HepG2 (cell line): ENCODE measurements at regions not wholly inside any gene's neighbourhood (a gene's known extent, or its start where the extent isn't known, plus 50 kb on each side); places are given as distances from the start of the nearest gene placed in this dataset.

Experiments
- ATAC-seq: fragments of 200-7000 bp; cut with Tn5 transposase; 3 replicates; pipeline ENCODE4 v1.9.1; 2020; ENCODE audit warnings: mild to moderate bottlenecking, moderate library complexity
- BruUV-seq: library from RNA; stranded (reverse); fragments of 400-500 nt; replicated peaks from 2 replicates; lab custom pipeline; 2021; lab: Mats Ljungman, UMichigan
- CTCF ChIA-PET: fragments of 300-600 bp; formaldehyde crosslinking; extraction: SDS; loops from one replicate; lab custom pipeline; 2021; ENCODE audit warnings: low total read pairs, inconsistent platforms, low intra/inter-chr PET ratio; lab: Yijun Ruan, JAX
- POLR2A ChIA-PET: fragments of 350-600 bp; sonication (Branson Sonifier 250); formaldehyde crosslinking; loops from one replicate; lab custom pipeline; 2020; ENCODE audit warnings: antibody characterized with exemption, inconsistent platforms; lab: Yijun Ruan, JAX
- DNase-seq: peaks from one replicate; pipeline ENCODE4 v3.0.0-alpha.2; 2015; ENCODE audit warnings: low spot score
- FAIRE-seq: peaks from 3 replicates; lab custom pipeline; 2011; peaks lifted over from hg19 to GRCh38; lab: Jason Lieb, UNC
- H2AFZ ChIP-seq: one replicate; pipeline ENCODE4 v1.6.1; 2011; ENCODE audit warnings: low read length, inconsistent platforms
- H3K27ac ChIP-seq: fragments of 300-600 bp; 3 replicates; pipeline ENCODE4 v1.8.0; 2011; ENCODE audit warnings: mixed run types, mild to moderate bottlenecking, mixed read lengths, low read length, inconsistent platforms; ENCODE audit not compliant: insufficient read depth; ENCODE audit errors: extremely low read length
- H3K27me3 ChIP-seq, 2 experiments: fragments of 200-600 bp in 1 of 2; 2 replicates in 1 of 2; 3 replicates in 1 of 2; pipeline versions ENCODE4 v1.6.0 to v1.8.0; 2011; ENCODE audit warnings: low read length in 2 of 2, mild to moderate bottlenecking in 2 of 2, moderate library complexity in 2 of 2, inconsistent platforms in 1 of 2; ENCODE audit not compliant: insufficient read depth in 2 of 2, control insufficient read depth in 1 of 2
- H3K36me3 ChIP-seq, 2 experiments: fragments of 200-600 bp in 1 of 2; replicated peaks in 1 of 2; 2 replicates in 1 of 2; 3 replicates in 1 of 2; pipeline versions ENCODE4 v1.5.1 to v1.8.0; 2011; ENCODE audit warnings: low read length in 2 of 2, inconsistent platforms in 1 of 2; ENCODE audit not compliant: insufficient read depth in 2 of 2, control insufficient read depth in 1 of 2
- H3K4me1 ChIP-seq: 2 replicates; pipeline ENCODE4 v1.5.1; 2012; ENCODE audit warnings: low read length, inconsistent platforms; ENCODE audit not compliant: insufficient read depth
- H3K4me2 ChIP-seq: 2 replicates; pipeline ENCODE4 v1.6.0; 2011; ENCODE audit warnings: low read depth, low read length, inconsistent platforms
- H3K4me3 ChIP-seq, 3 experiments: fragments of 200-600 bp in 1 of 3; sonication (generic), shearing (Covaris generic) in 1 of 3; replicated peaks in 1 of 3; 2 replicates each; pipeline ENCODE4 v1.5.1; 2011 to 2016; ENCODE audit warnings: low read length in 3 of 3, inconsistent platforms in 2 of 3, low read depth in 2 of 3, mild to moderate bottlenecking in 2 of 3, control low read depth in 1 of 3, mixed read lengths in 1 of 3; ENCODE audit not compliant: insufficient read depth in 1 of 3
- H3K79me2 ChIP-seq: one replicate; pipeline ENCODE4 v1.6.1; 2011; ENCODE audit warnings: low read length, inconsistent platforms; ENCODE audit not compliant: insufficient read depth
- H3K9ac ChIP-seq: 2 replicates; pipeline ENCODE4 v1.6.0; 2011; ENCODE audit warnings: mild to moderate bottlenecking, low read depth, low read length, inconsistent platforms; ENCODE audit not compliant: insufficient read depth
- H3K9me3 ChIP-seq: 2 replicates; pipeline ENCODE4 v1.5.1; 2012; ENCODE audit warnings: mild to moderate bottlenecking, low read length
- H4K20me1 ChIP-seq: 2 replicates; pipeline ENCODE4 v1.6.0; 2011; ENCODE audit warnings: inconsistent platforms, mild to moderate bottlenecking, low read length, moderate library complexity; ENCODE audit not compliant: insufficient read depth
- MAFG ChIP-seq: sonication (generic); formaldehyde crosslinking; IDR thresholded peaks from 2 replicates; pipeline ENCODE4 v1.5.1; 2020; ENCODE audit warnings: mild to moderate bottlenecking, missing genetic modification reagents
- SRY ChIP-seq: sonication (generic); formaldehyde crosslinking; IDR thresholded peaks from 2 replicates; pipeline ENCODE4 v1.8.0; 2022; ENCODE audit warnings: mild to moderate bottlenecking, missing genetic modification reagents
- WGBS: methylation state at CpG from one replicate; pipeline ENCODE4 v1.1.6; 2017; ENCODE audit warnings: low lambda C conversion rate; 5-methylcytosine and 5-hydroxymethylcytosine counted together
- in situ Hi-C: cut with HindIII; loops from 2 replicates; pipeline ENCODE4 v1.10.0; 2017; ENCODE audit warnings: low pct_unique_long_range_greater_than_20kb; ENCODE audit not compliant: extremely low pct_ligation_motif_present
- intact Hi-C: fragments of 100-400 bp; cut with micrococcal nuclease; formaldehyde crosslinking; loops from one replicate; pipeline ENCODE4 v1.10.0; 2022; ENCODE audit not compliant: unreplicated experiment
- TF ChIP-seq, protein P1 (sequence below): sonication (generic); formaldehyde crosslinking; IDR thresholded peaks from 2 replicates; pipeline ENCODE4 v1.4.0; 2020; ENCODE audit warnings: missing genetic modification reagents, borderline replicate concordance
- TF ChIP-seq, protein P2 (sequence below): sonication (generic); formaldehyde crosslinking; IDR thresholded peaks from 2 replicates; pipeline ENCODE4 v1.5.1; 2020; ENCODE audit warnings: missing genetic modification reagents, mild to moderate bottlenecking, borderline replicate concordance
- TF ChIP-seq, protein P3 (sequence below): sonication (generic); formaldehyde crosslinking; conservative IDR thresholded peaks from 2 replicates; pipeline ENCODE4 v1.4.0; 2020; ENCODE audit warnings: missing genetic modification reagents
- TF ChIP-seq, protein P4 (sequence below): sonication (generic); formaldehyde crosslinking; IDR thresholded peaks from 2 replicates; pipeline ENCODE4 v1.5.1; 2020; ENCODE audit warnings: missing genetic modification reagents, mild to moderate bottlenecking, borderline replicate concordance
- TF ChIP-seq, protein P5 (sequence below): sonication (generic); formaldehyde crosslinking; IDR thresholded peaks from 2 replicates; pipeline ENCODE4 v1.5.0; 2020; ENCODE audit warnings: mild to moderate bottlenecking, missing genetic modification reagents, borderline replicate concordance

DNA sequence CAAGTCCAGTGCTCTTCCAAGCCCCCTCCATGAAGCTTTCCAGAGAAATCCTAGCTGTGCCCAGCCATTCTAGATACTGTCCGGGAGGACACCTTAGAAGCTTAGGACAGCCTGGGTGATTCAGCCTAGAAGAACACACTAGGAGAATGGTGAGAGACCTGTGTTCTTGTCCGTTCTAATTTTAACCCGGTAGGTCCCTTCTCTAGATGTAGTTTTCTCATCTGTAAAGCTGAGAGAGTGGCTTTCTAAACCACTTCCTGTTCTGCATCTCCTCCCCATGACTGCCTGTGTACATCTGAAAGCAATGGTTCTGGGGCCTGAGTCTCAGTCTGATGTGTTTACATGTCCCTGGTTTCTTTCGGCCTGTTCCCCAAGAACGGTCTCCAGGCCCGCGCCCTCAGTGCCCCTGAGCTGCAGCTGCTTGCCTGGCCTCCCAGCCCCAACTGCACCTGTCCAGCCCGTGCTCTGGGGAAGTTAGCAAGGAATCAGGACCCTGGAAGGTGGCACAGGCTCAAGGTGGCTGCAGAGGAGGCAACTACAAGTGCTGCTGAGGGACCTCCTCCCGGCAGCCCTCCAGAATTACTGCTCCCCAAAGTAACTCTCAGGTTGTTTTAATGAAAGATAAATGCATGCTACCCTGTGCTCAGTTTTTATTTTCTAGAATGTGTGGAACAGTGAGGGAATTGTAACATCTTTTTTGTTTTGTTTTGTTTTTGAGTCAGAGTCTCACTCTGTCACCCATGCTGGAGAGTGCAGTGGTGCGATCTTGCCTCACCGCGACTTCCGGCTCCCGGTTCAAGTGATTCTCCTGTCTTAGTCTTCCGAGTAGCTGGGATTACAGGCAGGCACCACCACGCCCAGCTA, 105.9 kb downstream of the LBH start:
- ATAC-seq (no peak), FAIRE-seq (no peak), DNase-seq (no peak)
- no TSS peak for BruUV-seq
- no peak overlapping the region for H3K27ac ChIP-seq
- H3K9ac ChIP-seq, result no peak overlapping the region
- WGBS, result 59% methylated on average over 16 of the region's 16 CpGs
- no peak overlapping the region for H3K4me3 ChIP-seq
- no peaks in the 10 kb centered on the region for H3K9me3 ChIP-seq
- 0 out of 2 replicates have a peak, but pooled peaks cover 7% of the 10 kb centered on the region for H3K4me1 ChIP-seq
- H2AFZ ChIP-seq, result no peak overlapping the region
- no peaks in the 10 kb centered on the region for H3K79me2 ChIP-seq
- no peak overlapping the region for H3K4me2 ChIP-seq
- intact Hi-C loops (no loop called here), in situ Hi-C loops (no loop called here)
- no peaks in the 10 kb centered on the region for H3K36me3 ChIP-seq
- ChIA-PET CTCF (no interaction called here), POLR2A (no interaction called here)
- no peaks in the 10 kb centered on the region; a peak in 1 of 5 replicates for H3K27me3 ChIP-seq
- no peaks in the 10 kb centered on the region for H4K20me1 ChIP-seq
- TF ChIP-seq, protein P1, sequence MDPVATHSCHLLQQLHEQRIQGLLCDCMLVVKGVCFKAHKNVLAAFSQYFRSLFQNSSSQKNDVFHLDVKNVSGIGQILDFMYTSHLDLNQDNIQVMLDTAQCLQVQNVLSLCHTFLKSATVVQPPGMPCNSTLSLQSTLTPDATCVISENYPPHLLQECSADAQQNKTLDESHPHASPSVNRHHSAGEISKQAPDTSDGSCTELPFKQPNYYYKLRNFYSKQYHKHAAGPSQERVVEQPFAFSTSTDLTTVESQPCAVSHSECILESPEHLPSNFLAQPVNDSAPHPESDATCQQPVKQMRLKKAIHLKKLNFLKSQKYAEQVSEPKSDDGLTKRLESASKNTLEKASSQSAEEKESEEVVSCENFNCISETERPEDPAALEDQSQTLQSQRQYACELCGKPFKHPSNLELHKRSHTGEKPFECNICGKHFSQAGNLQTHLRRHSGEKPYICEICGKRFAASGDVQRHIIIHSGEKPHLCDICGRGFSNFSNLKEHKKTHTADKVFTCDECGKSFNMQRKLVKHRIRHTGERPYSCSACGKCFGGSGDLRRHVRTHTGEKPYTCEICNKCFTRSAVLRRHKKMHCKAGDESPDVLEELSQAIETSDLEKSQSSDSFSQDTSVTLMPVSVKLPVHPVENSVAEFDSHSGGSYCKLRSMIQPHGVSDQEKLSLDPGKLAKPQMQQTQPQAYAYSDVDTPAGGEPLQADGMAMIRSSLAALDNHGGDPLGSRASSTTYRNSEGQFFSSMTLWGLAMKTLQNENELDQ (CRISPR knock-in tag), result no peak
- TF ChIP-seq MAFG (CRISPR knock-in tag), result no peak
- TF ChIP-seq, protein P2, sequence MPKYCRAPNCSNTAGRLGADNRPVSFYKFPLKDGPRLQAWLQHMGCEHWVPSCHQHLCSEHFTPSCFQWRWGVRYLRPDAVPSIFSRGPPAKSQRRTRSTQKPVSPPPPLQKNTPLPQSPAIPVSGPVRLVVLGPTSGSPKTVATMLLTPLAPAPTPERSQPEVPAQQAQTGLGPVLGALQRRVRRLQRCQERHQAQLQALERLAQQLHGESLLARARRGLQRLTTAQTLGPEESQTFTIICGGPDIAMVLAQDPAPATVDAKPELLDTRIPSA (CRISPR knock-in tag), result no peak
- TF ChIP-seq, protein P3, sequence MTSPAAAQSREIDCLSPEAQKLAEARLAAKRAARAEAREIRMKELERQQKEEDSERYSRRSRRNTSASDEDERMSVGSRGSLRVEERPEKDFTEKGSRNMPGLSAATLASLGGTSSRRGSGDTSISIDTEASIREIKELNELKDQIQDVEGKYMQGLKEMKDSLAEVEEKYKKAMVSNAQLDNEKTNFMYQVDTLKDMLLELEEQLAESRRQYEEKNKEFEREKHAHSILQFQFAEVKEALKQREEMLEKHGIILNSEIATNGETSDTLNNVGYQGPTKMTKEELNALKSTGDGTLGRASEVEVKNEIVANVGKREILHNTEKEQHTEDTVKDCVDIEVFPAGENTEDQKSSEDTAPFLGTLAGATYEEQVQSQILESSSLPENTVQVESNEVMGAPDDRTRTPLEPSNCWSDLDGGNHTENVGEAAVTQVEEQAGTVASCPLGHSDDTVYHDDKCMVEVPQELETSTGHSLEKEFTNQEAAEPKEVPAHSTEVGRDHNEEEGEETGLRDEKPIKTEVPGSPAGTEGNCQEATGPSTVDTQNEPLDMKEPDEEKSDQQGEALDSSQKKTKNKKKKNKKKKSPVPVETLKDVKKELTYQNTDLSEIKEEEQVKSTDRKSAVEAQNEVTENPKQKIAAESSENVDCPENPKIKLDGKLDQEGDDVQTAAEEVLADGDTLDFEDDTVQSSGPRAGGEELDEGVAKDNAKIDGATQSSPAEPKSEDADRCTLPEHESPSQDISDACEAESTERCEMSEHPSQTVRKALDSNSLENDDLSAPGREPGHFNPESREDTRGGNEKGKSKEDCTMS (CRISPR knock-in tag), result no peak
- TF ChIP-seq, protein P4, sequence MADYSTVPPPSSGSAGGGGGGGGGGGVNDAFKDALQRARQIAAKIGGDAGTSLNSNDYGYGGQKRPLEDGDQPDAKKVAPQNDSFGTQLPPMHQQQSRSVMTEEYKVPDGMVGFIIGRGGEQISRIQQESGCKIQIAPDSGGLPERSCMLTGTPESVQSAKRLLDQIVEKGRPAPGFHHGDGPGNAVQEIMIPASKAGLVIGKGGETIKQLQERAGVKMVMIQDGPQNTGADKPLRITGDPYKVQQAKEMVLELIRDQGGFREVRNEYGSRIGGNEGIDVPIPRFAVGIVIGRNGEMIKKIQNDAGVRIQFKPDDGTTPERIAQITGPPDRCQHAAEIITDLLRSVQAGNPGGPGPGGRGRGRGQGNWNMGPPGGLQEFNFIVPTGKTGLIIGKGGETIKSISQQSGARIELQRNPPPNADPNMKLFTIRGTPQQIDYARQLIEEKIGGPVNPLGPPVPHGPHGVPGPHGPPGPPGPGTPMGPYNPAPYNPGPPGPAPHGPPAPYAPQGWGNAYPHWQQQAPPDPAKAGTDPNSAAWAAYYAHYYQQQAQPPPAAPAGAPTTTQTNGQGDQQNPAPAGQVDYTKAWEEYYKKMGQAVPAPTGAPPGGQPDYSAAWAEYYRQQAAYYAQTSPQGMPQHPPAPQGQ (CRISPR knock-in tag), result no peak
- TF ChIP-seq, protein P5, sequence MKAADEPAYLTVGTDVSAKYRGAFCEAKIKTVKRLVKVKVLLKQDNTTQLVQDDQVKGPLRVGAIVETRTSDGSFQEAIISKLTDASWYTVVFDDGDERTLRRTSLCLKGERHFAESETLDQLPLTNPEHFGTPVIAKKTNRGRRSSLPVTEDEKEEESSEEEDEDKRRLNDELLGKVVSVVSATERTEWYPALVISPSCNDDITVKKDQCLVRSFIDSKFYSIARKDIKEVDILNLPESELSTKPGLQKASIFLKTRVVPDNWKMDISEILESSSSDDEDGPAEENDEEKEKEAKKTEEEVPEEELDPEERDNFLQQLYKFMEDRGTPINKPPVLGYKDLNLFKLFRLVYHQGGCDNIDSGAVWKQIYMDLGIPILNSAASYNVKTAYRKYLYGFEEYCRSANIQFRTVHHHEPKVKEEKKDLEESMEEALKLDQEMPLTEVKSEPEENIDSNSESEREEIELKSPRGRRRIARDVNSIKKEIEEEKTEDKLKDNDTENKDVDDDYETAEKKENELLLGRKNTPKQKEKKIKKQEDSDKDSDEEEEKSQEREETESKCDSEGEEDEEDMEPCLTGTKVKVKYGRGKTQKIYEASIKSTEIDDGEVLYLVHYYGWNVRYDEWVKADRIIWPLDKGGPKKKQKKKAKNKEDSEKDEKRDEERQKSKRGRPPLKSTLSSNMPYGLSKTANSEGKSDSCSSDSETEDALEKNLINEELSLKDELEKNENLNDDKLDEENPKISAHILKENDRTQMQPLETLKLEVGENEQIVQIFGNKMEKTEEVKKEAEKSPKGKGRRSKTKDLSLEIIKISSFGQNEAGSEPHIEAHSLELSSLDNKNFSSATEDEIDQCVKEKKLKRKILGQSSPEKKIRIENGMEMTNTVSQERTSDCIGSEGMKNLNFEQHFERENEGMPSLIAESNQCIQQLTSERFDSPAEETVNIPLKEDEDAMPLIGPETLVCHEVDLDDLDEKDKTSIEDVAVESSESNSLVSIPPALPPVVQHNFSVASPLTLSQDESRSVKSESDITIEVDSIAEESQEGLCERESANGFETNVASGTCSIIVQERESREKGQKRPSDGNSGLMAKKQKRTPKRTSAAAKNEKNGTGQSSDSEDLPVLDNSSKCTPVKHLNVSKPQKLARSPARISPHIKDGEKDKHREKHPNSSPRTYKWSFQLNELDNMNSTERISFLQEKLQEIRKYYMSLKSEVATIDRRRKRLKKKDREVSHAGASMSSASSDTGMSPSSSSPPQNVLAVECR (CRISPR knock-in tag), result no peak
- no peak for TF ChIP-seq SRY (CRISPR knock-in tag)
